Neural progenitor cell (in vitro differentiated cells): ENCODE measurements at regions not wholly inside any gene's neighbourhood (a gene's known extent, or its start where the extent isn't known, plus 50 kb on each side); places are given as distances from the start of the nearest gene placed in this dataset.

Experiments used
- DNase-seq: peaks from one replicate; pipeline ENCODE4 v3.0.0-alpha.2; 2016; ENCODE audit warnings: low spot score
- H2AFZ ChIP-seq: fragments of 200-600 bp; sonication (generic); replicated peaks from 2 replicates; pipeline ENCODE4 v1.6.1; 2016; ENCODE audit warnings: antibody characterized with exemption
- H3F3A ChIP-seq: fragments of 200-600 bp; sonication (generic); 2 replicates; pipeline ENCODE4 v1.6.1; 2016; ENCODE audit warnings: antibody characterized with exemption, low read depth
- H3K27ac ChIP-seq: fragments of 200-600 bp; sonication (generic); 2 replicates; pipeline ENCODE4 v1.5.1; 2016; ENCODE audit warnings: mild to moderate bottlenecking
- H3K27me3 ChIP-seq: fragments of 200-600 bp; sonication (generic); 2 replicates; pipeline ENCODE4 v1.6.1; 2016; ENCODE audit warnings: mild to moderate bottlenecking, moderate library complexity
- H3K36me3 ChIP-seq: fragments of 200-600 bp; sonication (generic); 2 replicates; pipeline ENCODE4 v1.5.1; 2016
- H3K4me1 ChIP-seq: fragments of 200-600 bp; sonication (generic); 2 replicates; pipeline ENCODE4 v1.6.1; 2016; ENCODE audit warnings: mixed run types
- H3K4me2 ChIP-seq: fragments of 200-600 bp; sonication (generic); 2 replicates; pipeline ENCODE4 v1.6.1; 2016
- H3K4me3 ChIP-seq: fragments of 200-600 bp; sonication (generic); 2 replicates; pipeline ENCODE4 v1.5.1; 2016
- H3K79me2 ChIP-seq: fragments of 200-600 bp; sonication (generic); 2 replicates; pipeline ENCODE4 v1.6.1; 2016; ENCODE audit warnings: low read depth
- H3K9ac ChIP-seq: fragments of 200-600 bp; sonication (generic); 2 replicates; pipeline ENCODE4 v1.6.1; 2016
- H3K9me3 ChIP-seq: fragments of 200-600 bp; sonication (generic); 2 replicates; pipeline ENCODE4 v1.5.1; 2016; ENCODE audit warnings: low read depth
- H4K20me1 ChIP-seq: fragments of 200-600 bp; sonication (generic); 2 replicates; pipeline ENCODE4 v1.6.1; 2016; ENCODE audit warnings: low read depth
- H3K27ac Mint-ChIP-seq: 3 replicates; pipeline ENCODE4 v1.8.0; 2021; ENCODE audit warnings: mixed read lengths
- H3K27me3 Mint-ChIP-seq: 2 replicates; pipeline ENCODE4 v1.8.0; 2022; ENCODE audit warnings: low read depth, mild to moderate bottlenecking, inconsistent platforms, moderate library complexity, mixed read lengths; ENCODE audit not compliant: insufficient read depth
- H3K36me3 Mint-ChIP-seq: 3 replicates; pipeline ENCODE4 v1.8.0; 2021; ENCODE audit warnings: mixed read lengths
- H3K4me1 Mint-ChIP-seq: 3 replicates; pipeline ENCODE4 v1.8.0; 2021; ENCODE audit warnings: mixed read lengths
- H3K4me3 Mint-ChIP-seq: 3 replicates; pipeline ENCODE4 v1.8.0; 2021; ENCODE audit warnings: mild to moderate bottlenecking, moderate library complexity, mixed read lengths
- H3K9me3 Mint-ChIP-seq: 3 replicates; pipeline ENCODE4 v1.8.0; 2020; ENCODE audit warnings: mixed read lengths
- CTCF ChIP-seq: fragments of 200-600 bp; sonication (generic); IDR thresholded peaks from 2 replicates; pipeline ENCODE4 v1.5.1; 2017; ENCODE audit warnings: antibody characterized with exemption, mild to moderate bottlenecking
- EZH2 ChIP-seq: fragments of 200-600 bp; sonication (generic); IDR thresholded peaks from 2 replicates; pipeline ENCODE4 v1.6.1; 2017; ENCODE audit warnings: antibody characterized with exemption, mild to moderate bottlenecking, moderate library complexity
- EZH2phosphoT487 ChIP-seq: fragments of 200-600 bp; sonication (generic); IDR thresholded peaks from 2 replicates; pipeline ENCODE4 v1.6.1; 2017; ENCODE audit warnings: antibody characterized with exemption

- H3K27me3 Mint-ChIP-seq = no peaks in the 10 kb centered on the region
- H3F3A ChIP-seq = no peaks in the 10 kb centered on the region
- H4K20me1 ChIP-seq = no peaks in the 10 kb centered on the region
- no peaks in the 10 kb centered on the region for H3K36me3 ChIP-seq
- H3K9ac ChIP-seq = no peak overlapping the region
- no peak for DNase-seq
- H3K4me3 Mint-ChIP-seq = no peak overlapping the region
- H3K4me1 Mint-ChIP-seq = peaks cover 3% of the 10 kb centered on the region
- H3K36me3 Mint-ChIP-seq = no peaks in the 10 kb centered on the region
- H3K27ac ChIP-seq = no peak overlapping the region
- no peak overlapping the region for H3K27ac Mint-ChIP-seq
- H3K4me1 ChIP-seq = no peaks in the 10 kb centered on the region
- no peaks in the 10 kb centered on the region for H3K9me3 ChIP-seq
- H3K4me2 ChIP-seq = no peak overlapping the region
- H3K79me2 ChIP-seq = no peaks in the 10 kb centered on the region
- TF ChIP-seq CTCF (no peak), EZH2 (no peak), EZH2phosphoT487 (no peak)
- H3K4me3 ChIP-seq = no peak overlapping the region
- H2AFZ ChIP-seq = no peak overlapping the region
- H3K27me3 ChIP-seq = no peaks in the 10 kb centered on the region
- H3K9me3 Mint-ChIP-seq = no peaks in the 10 kb centered on the region
These were observed 102.1 kb downstream of the TYW3 start for GRCh38 chr1:74835051-74835450.

GRCh38 chr1:74842726-74843125 is 109.8 kb downstream of the TYW3 start:
- Histone ChIP-seq H3K36me3 (no peaks in the 10 kb centered on the region), H3K27me3 (no peaks in the 10 kb centered on the region), H3F3A (no peaks in the 10 kb centered on the region), H3K4me2 (no peak overlapping the region), H4K20me1 (no peaks in the 10 kb centered on the region), H3K4me1 (no peaks in the 10 kb centered on the region), H3K79me2 (no peaks in the 10 kb centered on the region), H2AFZ (no peak overlapping the region), H3K4me3 (no peak overlapping the region), H3K9me3 (no peaks in the 10 kb centered on the region), H3K27ac (no peak overlapping the region), H3K9ac (no peak overlapping the region)
- H3K4me1 Mint-ChIP-seq = no peaks in the 10 kb centered on the region
- H3K36me3 Mint-ChIP-seq = no peaks in the 10 kb centered on the region
- H3K27me3 Mint-ChIP-seq = no peaks in the 10 kb centered on the region
- TF ChIP-seq EZH2 (no peak), CTCF (no peak)
- no peak overlapping the region for H3K27ac Mint-ChIP-seq
- H3K9me3 Mint-ChIP-seq = no peaks in the 10 kb centered on the region
- no peak for DNase-seq
- H3K4me3 Mint-ChIP-seq = no peak overlapping the region

- H3K4me2 ChIP-seq = no peak overlapping the region
- peaks cover 4% of the 10 kb centered on the region for H3K27me3 Mint-ChIP-seq
- TF ChIP-seq EZH2phosphoT487 (no peak), EZH2 (no peak)
- H3K4me1 ChIP-seq = no peaks in the 10 kb centered on the region
- no peaks in the 10 kb centered on the region for H3K9me3 Mint-ChIP-seq
- H2AFZ ChIP-seq = no peak overlapping the region
- no peaks in the 10 kb centered on the region for H3K36me3 Mint-ChIP-seq
- H3K4me3 Mint-ChIP-seq = no peak overlapping the region
- H3K4me1 Mint-ChIP-seq = no peaks in the 10 kb centered on the region
- no peaks in the 10 kb centered on the region for H3K27me3 ChIP-seq
- no peak overlapping the region for H3K27ac ChIP-seq
- no peak overlapping the region for H3K27ac Mint-ChIP-seq
- H3K4me3 ChIP-seq = no peak overlapping the region
- no peaks in the 10 kb centered on the region for H3K9me3 ChIP-seq
- H3K36me3 ChIP-seq = no peaks in the 10 kb centered on the region
- H3F3A ChIP-seq = no peaks in the 10 kb centered on the region
- no peak for DNase-seq
- no peaks in the 10 kb centered on the region for H3K79me2 ChIP-seq
- no peaks in the 10 kb centered on the region for H4K20me1 ChIP-seq
- no peak overlapping the region for H3K9ac ChIP-seq
These were observed 114.8 kb downstream of the TYW3 start for GRCh38 chr1:74847715-74848114.

GRCh38 chr1:74853756-74854155 is 120.8 kb downstream of the TYW3 start:
- no peak for DNase-seq
- no peaks in the 10 kb centered on the region for H4K20me1 ChIP-seq
- no peaks in the 10 kb centered on the region for H3K9me3 ChIP-seq
- Mint-ChIP-seq H3K27me3 (peaks cover 4% of the 10 kb centered on the region), H3K4me3 (no peak overlapping the region), H3K4me1 (no peaks in the 10 kb centered on the region), H3K36me3 (no peaks in the 10 kb centered on the region), H3K27ac (no peak overlapping the region), H3K9me3 (no peaks in the 10 kb centered on the region)
- no peaks in the 10 kb centered on the region for H3F3A ChIP-seq
- H3K4me2 ChIP-seq = no peak overlapping the region
- H3K36me3 ChIP-seq = no peaks in the 10 kb centered on the region
- H3K27ac ChIP-seq = no peak overlapping the region
- H3K79me2 ChIP-seq = no peaks in the 10 kb centered on the region
- H3K9ac ChIP-seq = no peak overlapping the region
- H3K4me1 ChIP-seq = no peaks in the 10 kb centered on the region
- TF ChIP-seq EZH2 (no peak), EZH2phosphoT487 (no peak), CTCF (no peak)
- H3K27me3 ChIP-seq = no peaks in the 10 kb centered on the region
- no peak overlapping the region for H3K4me3 ChIP-seq
- no peak overlapping the region for H2AFZ ChIP-seq
